ENCODE measurements at regions not wholly inside any gene's neighbourhood (a gene's known extent, or its start where the extent isn't known, plus 50 kb on each side); places are given as distances from the start of the nearest gene placed in this dataset.

GRCh38 chr17:71170070-71170469, 950.8 kb upstream of the SOX9 start:
- DNase-seq (ENCODE audit: low spot score) = no peak
- no peaks in the 10 kb centered on the region for H3K4me1 ChIP-seq (replicated peaks)
- H3K27me3 ChIP-seq (replicated peaks; ENCODE audit: insufficient read depth) = no peaks in the 10 kb centered on the region
- H3K27ac ChIP-seq = no peak overlapping the region
- no peak for TF ChIP-seq CTCF (IDR thresholded peaks at IDR 0.05)
- no peak for TF ChIP-seq POLR2A (IDR thresholded peaks at IDR 0.05)
- TF ChIP-seq POLR2AphosphoS5 (IDR thresholded peaks at IDR 0.05) = no peak
- no peak overlapping the region for H3K4me3 ChIP-seq
- no peaks in the 10 kb centered on the region for H3K36me3 ChIP-seq
- no peaks in the 10 kb centered on the region for H3K9me3 ChIP-seq
- intact Hi-C loops (cut with DNase I) = no loop called here

DNA sequence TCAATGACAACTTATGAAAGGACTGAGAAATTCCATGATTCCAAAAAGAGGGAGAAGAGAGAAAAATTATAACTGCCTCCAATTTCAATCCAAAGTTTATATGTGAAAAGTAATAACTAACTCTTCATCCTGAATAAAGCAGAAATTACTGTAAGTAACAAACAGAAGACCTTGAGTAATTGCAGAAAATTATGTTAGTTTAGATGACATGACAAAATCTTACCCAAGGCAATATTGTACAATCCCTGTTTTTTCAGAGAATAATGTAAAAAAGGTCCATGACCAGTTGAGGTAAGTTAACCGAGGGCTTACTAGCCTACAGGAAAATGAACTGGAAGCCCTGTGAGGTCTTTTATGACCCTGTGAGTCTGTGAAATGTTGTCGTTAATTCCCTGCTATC, 949.5 kb upstream of the SOX9 start:
- no peak for DNase-seq (ENCODE audit: low spot score)
- no peaks in the 10 kb centered on the region for H3K9me3 ChIP-seq
- H3K4me1 ChIP-seq (replicated peaks) = no peaks in the 10 kb centered on the region
- no peak for TF ChIP-seq POLR2A (IDR thresholded peaks at IDR 0.05)
- no peak for TF ChIP-seq POLR2AphosphoS5 (IDR thresholded peaks at IDR 0.05)
- no peak for TF ChIP-seq CTCF (IDR thresholded peaks at IDR 0.05)
- no peaks in the 10 kb centered on the region for H3K27me3 ChIP-seq (replicated peaks; ENCODE audit: insufficient read depth)
- no peaks in the 10 kb centered on the region for H3K36me3 ChIP-seq
- no peak overlapping the region for H3K27ac ChIP-seq
- intact Hi-C loops (cut with DNase I) = no loop called here
- no peak overlapping the region for H3K4me3 ChIP-seq
- WGBS = 66% methylated on average over 2 of the region's 2 CpGs

GRCh38 chr17:71173991-71174390, 946.8 kb upstream of the SOX9 start:
- Histone ChIP-seq H3K4me1 (replicated peaks) (no peaks in the 10 kb centered on the region), H3K36me3 (no peaks in the 10 kb centered on the region), H3K9me3 (no peaks in the 10 kb centered on the region), H3K27me3 (replicated peaks; ENCODE audit: insufficient read depth) (no peaks in the 10 kb centered on the region), H3K27ac (no peak overlapping the region), H3K4me3 (no peak overlapping the region)
- intact Hi-C loops (cut with DNase I) = no loop called here
- no peak for TF ChIP-seq CTCF (IDR thresholded peaks at IDR 0.05)
- no peak for TF ChIP-seq POLR2AphosphoS5 (IDR thresholded peaks at IDR 0.05)
- no peak for TF ChIP-seq POLR2A (IDR thresholded peaks at IDR 0.05)
- DNase-seq (ENCODE audit: low spot score) = no peak
- 66% methylated on average over 3 of the region's 3 CpGs for WGBS

DNA sequence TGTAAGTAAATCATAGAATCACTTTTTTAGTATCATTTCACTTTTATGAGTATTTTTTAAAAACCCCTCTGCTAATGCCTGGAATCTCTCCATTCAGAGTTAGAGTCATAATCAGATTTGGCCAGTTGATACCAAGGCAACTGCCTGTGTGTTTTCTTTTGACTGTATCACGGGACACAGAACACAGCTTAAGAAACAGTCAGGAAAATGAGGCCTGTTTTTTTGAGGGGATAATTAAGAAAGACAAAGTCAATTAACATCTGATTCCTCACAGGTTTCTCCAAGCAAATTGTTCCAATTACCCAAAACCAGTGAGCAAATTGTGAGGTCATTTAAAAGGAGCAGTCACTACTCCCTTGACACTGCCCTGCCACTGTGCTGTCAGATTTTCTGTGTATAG, 944.5 kb upstream of the SOX9 start:
- Histone ChIP-seq H3K4me3 (no peak overlapping the region), H3K27me3 (replicated peaks; ENCODE audit: insufficient read depth) (no peaks in the 10 kb centered on the region), H3K9me3 (no peaks in the 10 kb centered on the region), H3K4me1 (replicated peaks) (no peaks in the 10 kb centered on the region), H3K36me3 (no peaks in the 10 kb centered on the region), H3K27ac (no peak overlapping the region)
- TF ChIP-seq POLR2A (IDR thresholded peaks at IDR 0.05) = no peak
- TF ChIP-seq POLR2AphosphoS5 (IDR thresholded peaks at IDR 0.05) = no peak
- no peak for TF ChIP-seq CTCF (IDR thresholded peaks at IDR 0.05)
- no peak for DNase-seq (ENCODE audit: low spot score)
- intact Hi-C loops (cut with DNase I) = no loop called here
- 40% methylated on average over 1 of the region's 1 CpG for WGBS

DNA sequence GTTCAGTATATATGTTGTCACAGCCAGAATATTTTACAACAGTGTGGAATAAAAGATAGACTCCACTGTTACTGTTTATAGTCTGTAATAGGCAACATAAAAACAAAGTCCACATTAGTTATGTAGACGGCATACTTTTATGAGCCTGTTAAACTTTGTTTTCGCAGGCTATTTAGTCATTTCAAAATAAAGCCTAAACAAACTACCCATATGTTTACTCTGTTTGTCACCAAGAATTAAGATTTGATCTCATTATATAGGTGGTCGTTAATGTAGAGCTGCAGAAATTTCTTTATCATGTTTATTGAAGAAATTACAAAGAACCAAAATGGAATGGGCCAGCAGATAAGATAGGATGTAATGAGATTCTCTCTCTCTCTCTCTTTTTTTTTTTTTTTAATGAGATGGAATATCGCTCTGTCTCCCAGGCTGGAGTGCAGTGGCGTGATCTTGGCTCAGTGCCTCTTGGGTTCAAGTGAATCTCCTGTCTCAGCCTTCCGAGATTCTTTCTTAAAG, 943.8 kb upstream of the SOX9 start:
- no peak overlapping the region for H3K4me3 ChIP-seq
- H3K9me3 ChIP-seq = no peaks in the 10 kb centered on the region
- WGBS = 42% methylated on average over 6 of the region's 6 CpGs
- TF ChIP-seq POLR2AphosphoS5 (IDR thresholded peaks at IDR 0.05) (no peak), CTCF (IDR thresholded peaks at IDR 0.05) (no peak), POLR2A (IDR thresholded peaks at IDR 0.05) (no peak)
- no peaks in the 10 kb centered on the region for H3K36me3 ChIP-seq
- no peak overlapping the region for H3K27ac ChIP-seq
- no peaks in the 10 kb centered on the region for H3K27me3 ChIP-seq (replicated peaks; ENCODE audit: insufficient read depth)
- DNase-seq (ENCODE audit: low spot score) = no peak
- intact Hi-C loops (cut with DNase I) = no loop called here
- no peaks in the 10 kb centered on the region for H3K4me1 ChIP-seq (replicated peaks)
